ENCODE measurements at regions not wholly inside any gene's neighbourhood (a gene's known extent, or its start where the extent isn't known, plus 50 kb on each side); places are given as distances from the start of the nearest gene placed in this dataset.

- H3K36me3 ChIP-seq (ENCODE audit: control insufficient read depth in 2 of 2, insufficient read depth in 1 of 2, low read length in 2 of 2) = no peaks in the 10 kb centered on the region
- ChIA-PET POLR2A (no interaction called here), CTCF (no interaction called here)
- H3K9me3 ChIP-seq (ENCODE audit: control insufficient read depth, insufficient read depth, low read depth, low read length) = no peaks in the 10 kb centered on the region
- no peaks in the 10 kb centered on the region for H3K4me1 ChIP-seq (ENCODE audit: control insufficient read depth, insufficient read depth, low read length)
- TF ChIP-seq ZNF391 (tag by site-specific recombination; IDR thresholded peaks at IDR 0.05; ENCODE audit: borderline replicate concordance, low read depth) (no peak), ZNF777 (tag by site-specific recombination; IDR thresholded peaks at IDR 0.05; ENCODE audit: borderline replicate concordance) (no peak), ZNF548 (tag by site-specific recombination; IDR thresholded peaks at IDR 0.05) (no peak), ZNF514 (tag by site-specific recombination; IDR thresholded peaks at IDR 0.05) (no peak), ZNF596 (tag by site-specific recombination; IDR thresholded peaks at IDR 0.05) (no peak), ZNF202 (tag by site-specific recombination; IDR thresholded peaks at IDR 0.05; ENCODE audit: borderline replicate concordance) (no peak), BCL11A (tag by site-specific recombination; IDR thresholded peaks at IDR 0.05; ENCODE audit: low read depth) (no peak), ZNF302 (tag by site-specific recombination; IDR thresholded peaks at IDR 0.05; ENCODE audit: low read depth) (no peak), ZNF707 (tag by site-specific recombination; IDR thresholded peaks at IDR 0.05) (no peak)
- TF ChIP-seq, protein P1, sequence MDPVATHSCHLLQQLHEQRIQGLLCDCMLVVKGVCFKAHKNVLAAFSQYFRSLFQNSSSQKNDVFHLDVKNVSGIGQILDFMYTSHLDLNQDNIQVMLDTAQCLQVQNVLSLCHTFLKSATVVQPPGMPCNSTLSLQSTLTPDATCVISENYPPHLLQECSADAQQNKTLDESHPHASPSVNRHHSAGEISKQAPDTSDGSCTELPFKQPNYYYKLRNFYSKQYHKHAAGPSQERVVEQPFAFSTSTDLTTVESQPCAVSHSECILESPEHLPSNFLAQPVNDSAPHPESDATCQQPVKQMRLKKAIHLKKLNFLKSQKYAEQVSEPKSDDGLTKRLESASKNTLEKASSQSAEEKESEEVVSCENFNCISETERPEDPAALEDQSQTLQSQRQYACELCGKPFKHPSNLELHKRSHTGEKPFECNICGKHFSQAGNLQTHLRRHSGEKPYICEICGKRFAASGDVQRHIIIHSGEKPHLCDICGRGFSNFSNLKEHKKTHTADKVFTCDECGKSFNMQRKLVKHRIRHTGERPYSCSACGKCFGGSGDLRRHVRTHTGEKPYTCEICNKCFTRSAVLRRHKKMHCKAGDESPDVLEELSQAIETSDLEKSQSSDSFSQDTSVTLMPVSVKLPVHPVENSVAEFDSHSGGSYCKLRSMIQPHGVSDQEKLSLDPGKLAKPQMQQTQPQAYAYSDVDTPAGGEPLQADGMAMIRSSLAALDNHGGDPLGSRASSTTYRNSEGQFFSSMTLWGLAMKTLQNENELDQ (tag by site-specific recombination; IDR thresholded peaks at IDR 0.05; ENCODE audit: low read depth) = no peak
- no peak overlapping the region for H3K4me3 ChIP-seq (ENCODE audit: low read depth, low read length)
- no peak overlapping the region for H3K27ac ChIP-seq (ENCODE audit: extremely low read depth, low read depth, low read length)
Observed at GRCh38 chr3:94643400-94643799, 580.5 kb downstream of the NSUN3 start.

GRCh38 chr3:94645790-94646189 is 582.9 kb downstream of the NSUN3 start:
- Histone ChIP-seq H3K9me3 (ENCODE audit: control insufficient read depth, insufficient read depth, low read depth, low read length) (no peaks in the 10 kb centered on the region), H3K4me3 (ENCODE audit: low read depth, low read length) (no peak overlapping the region), H3K27ac (ENCODE audit: extremely low read depth, low read depth, low read length) (no peak overlapping the region), H3K4me1 (ENCODE audit: control insufficient read depth, insufficient read depth, low read length) (no peaks in the 10 kb centered on the region), H3K36me3 (ENCODE audit: control insufficient read depth in 2 of 2, insufficient read depth in 1 of 2, low read length in 2 of 2) (no peaks in the 10 kb centered on the region)
- POLR2A ChIA-PET = interaction anchor here (0.6 kb wide), 1 partner anchor 567 kb away, joined by 3 read pairs; no protein-coding TSS in a partner anchor
- CTCF ChIA-PET = no interaction called here
- TF ChIP-seq ZIC2 (tag by site-specific recombination; IDR thresholded peaks at IDR 0.05) (no peak), ZNF514 (tag by site-specific recombination; IDR thresholded peaks at IDR 0.05) (no peak), FEZF1 (tag by site-specific recombination; IDR thresholded peaks at IDR 0.05) (no peak), PRDM1 (tag by site-specific recombination; IDR thresholded peaks at IDR 0.05) (no peak), ZNF138 (tag by site-specific recombination; IDR thresholded peaks at IDR 0.05; ENCODE audit: borderline replicate concordance) (no peak), ZSCAN4 (tag by site-specific recombination; IDR thresholded peaks at IDR 0.05) (no peak), ZNF19 (tag by site-specific recombination; IDR thresholded peaks at IDR 0.05; ENCODE audit: low read depth) (no peak), GLIS1 (tag by site-specific recombination; IDR thresholded peaks at IDR 0.05) (no peak), ZNF335 (tag by site-specific recombination; conservative IDR thresholded peaks at IDR 0.05) (no peak), SP3 (tag by site-specific recombination; IDR thresholded peaks at IDR 0.05) (no peak), ZNF423 (tag by site-specific recombination; IDR thresholded peaks at IDR 0.05) (no peak), ZNF416 (tag by site-specific recombination; IDR thresholded peaks at IDR 0.05) (no peak), ZNF362 (tag by site-specific recombination; IDR thresholded peaks at IDR 0.05) (no peak), EGR2 (tag by site-specific recombination; IDR thresholded peaks at IDR 0.05; ENCODE audit: low read depth) (no peak), ZNF544 (tag by site-specific recombination; IDR thresholded peaks at IDR 0.05) (no peak)
- TF ChIP-seq, protein P2, sequence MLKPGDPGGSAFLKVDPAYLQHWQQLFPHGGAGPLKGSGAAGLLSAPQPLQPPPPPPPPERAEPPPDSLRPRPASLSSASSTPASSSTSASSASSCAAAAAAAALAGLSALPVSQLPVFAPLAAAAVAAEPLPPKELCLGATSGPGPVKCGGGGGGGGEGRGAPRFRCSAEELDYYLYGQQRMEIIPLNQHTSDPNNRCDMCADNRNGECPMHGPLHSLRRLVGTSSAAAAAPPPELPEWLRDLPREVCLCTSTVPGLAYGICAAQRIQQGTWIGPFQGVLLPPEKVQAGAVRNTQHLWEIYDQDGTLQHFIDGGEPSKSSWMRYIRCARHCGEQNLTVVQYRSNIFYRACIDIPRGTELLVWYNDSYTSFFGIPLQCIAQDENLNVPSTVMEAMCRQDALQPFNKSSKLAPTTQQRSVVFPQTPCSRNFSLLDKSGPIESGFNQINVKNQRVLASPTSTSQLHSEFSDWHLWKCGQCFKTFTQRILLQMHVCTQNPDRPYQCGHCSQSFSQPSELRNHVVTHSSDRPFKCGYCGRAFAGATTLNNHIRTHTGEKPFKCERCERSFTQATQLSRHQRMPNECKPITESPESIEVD (tag by site-specific recombination; IDR thresholded peaks at IDR 0.05) = no peak
- TF ChIP-seq, protein P3, sequence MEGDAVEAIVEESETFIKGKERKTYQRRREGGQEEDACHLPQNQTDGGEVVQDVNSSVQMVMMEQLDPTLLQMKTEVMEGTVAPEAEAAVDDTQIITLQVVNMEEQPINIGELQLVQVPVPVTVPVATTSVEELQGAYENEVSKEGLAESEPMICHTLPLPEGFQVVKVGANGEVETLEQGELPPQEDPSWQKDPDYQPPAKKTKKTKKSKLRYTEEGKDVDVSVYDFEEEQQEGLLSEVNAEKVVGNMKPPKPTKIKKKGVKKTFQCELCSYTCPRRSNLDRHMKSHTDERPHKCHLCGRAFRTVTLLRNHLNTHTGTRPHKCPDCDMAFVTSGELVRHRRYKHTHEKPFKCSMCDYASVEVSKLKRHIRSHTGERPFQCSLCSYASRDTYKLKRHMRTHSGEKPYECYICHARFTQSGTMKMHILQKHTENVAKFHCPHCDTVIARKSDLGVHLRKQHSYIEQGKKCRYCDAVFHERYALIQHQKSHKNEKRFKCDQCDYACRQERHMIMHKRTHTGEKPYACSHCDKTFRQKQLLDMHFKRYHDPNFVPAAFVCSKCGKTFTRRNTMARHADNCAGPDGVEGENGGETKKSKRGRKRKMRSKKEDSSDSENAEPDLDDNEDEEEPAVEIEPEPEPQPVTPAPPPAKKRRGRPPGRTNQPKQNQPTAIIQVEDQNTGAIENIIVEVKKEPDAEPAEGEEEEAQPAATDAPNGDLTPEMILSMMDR (tag by site-specific recombination; IDR thresholded peaks at IDR 0.05) = no peak
- TF ChIP-seq, protein P1 (tag by site-specific recombination; IDR thresholded peaks at IDR 0.05; ENCODE audit: low read depth) = no peak

Measured in HEK293 (cell line).